HepG2 (cell line): ENCODE measurements at regions not wholly inside any gene's neighbourhood (a gene's known extent, or its start where the extent isn't known, plus 50 kb on each side); places are given as distances from the start of the nearest gene placed in this dataset.

Experiments
- ATAC-seq: fragments of 200-7000 bp; cut with Tn5 transposase; 3 replicates; pipeline ENCODE4 v1.9.1; 2020; ENCODE audit warnings: mild to moderate bottlenecking, moderate library complexity
- BruUV-seq: library from RNA; stranded (reverse); fragments of 400-500 nt; replicated peaks from 2 replicates; lab custom pipeline; 2021; lab: Mats Ljungman, UMichigan
- CTCF ChIA-PET: fragments of 300-600 bp; formaldehyde crosslinking; extraction: SDS; loops from one replicate; lab custom pipeline; 2021; ENCODE audit warnings: low total read pairs, inconsistent platforms, low intra/inter-chr PET ratio; lab: Yijun Ruan, JAX
- POLR2A ChIA-PET: fragments of 350-600 bp; sonication (Branson Sonifier 250); formaldehyde crosslinking; loops from one replicate; lab custom pipeline; 2020; ENCODE audit warnings: antibody characterized with exemption, inconsistent platforms; lab: Yijun Ruan, JAX
- DNase-seq: peaks from one replicate; pipeline ENCODE4 v3.0.0-alpha.2; 2015; ENCODE audit warnings: low spot score
- FAIRE-seq: peaks from 3 replicates; lab custom pipeline; 2011; peaks lifted over from hg19 to GRCh38; lab: Jason Lieb, UNC
- H2AFZ ChIP-seq: one replicate; pipeline ENCODE4 v1.6.1; 2011; ENCODE audit warnings: low read length, inconsistent platforms
- H3K27ac ChIP-seq: fragments of 300-600 bp; 3 replicates; pipeline ENCODE4 v1.8.0; 2011; ENCODE audit warnings: mixed run types, mild to moderate bottlenecking, mixed read lengths, low read length, inconsistent platforms; ENCODE audit not compliant: insufficient read depth; ENCODE audit errors: extremely low read length
- H3K27me3 ChIP-seq, 2 experiments: fragments of 200-600 bp in 1 of 2; 2 replicates in 1 of 2; 3 replicates in 1 of 2; pipeline versions ENCODE4 v1.6.0 to v1.8.0; 2011; ENCODE audit warnings: low read length in 2 of 2, mild to moderate bottlenecking in 2 of 2, moderate library complexity in 2 of 2, inconsistent platforms in 1 of 2; ENCODE audit not compliant: insufficient read depth in 2 of 2, control insufficient read depth in 1 of 2
- H3K36me3 ChIP-seq, 2 experiments: fragments of 200-600 bp in 1 of 2; replicated peaks in 1 of 2; 2 replicates in 1 of 2; 3 replicates in 1 of 2; pipeline versions ENCODE4 v1.5.1 to v1.8.0; 2011; ENCODE audit warnings: low read length in 2 of 2, inconsistent platforms in 1 of 2; ENCODE audit not compliant: insufficient read depth in 2 of 2, control insufficient read depth in 1 of 2
- H3K4me1 ChIP-seq: 2 replicates; pipeline ENCODE4 v1.5.1; 2012; ENCODE audit warnings: low read length, inconsistent platforms; ENCODE audit not compliant: insufficient read depth
- H3K4me2 ChIP-seq: 2 replicates; pipeline ENCODE4 v1.6.0; 2011; ENCODE audit warnings: low read depth, low read length, inconsistent platforms
- H3K4me3 ChIP-seq, 3 experiments: fragments of 200-600 bp in 1 of 3; sonication (generic), shearing (Covaris generic) in 1 of 3; replicated peaks in 1 of 3; 2 replicates each; pipeline ENCODE4 v1.5.1; 2011 to 2016; ENCODE audit warnings: low read length in 3 of 3, inconsistent platforms in 2 of 3, low read depth in 2 of 3, mild to moderate bottlenecking in 2 of 3, control low read depth in 1 of 3, mixed read lengths in 1 of 3; ENCODE audit not compliant: insufficient read depth in 1 of 3
- H3K79me2 ChIP-seq: one replicate; pipeline ENCODE4 v1.6.1; 2011; ENCODE audit warnings: low read length, inconsistent platforms; ENCODE audit not compliant: insufficient read depth
- H3K9ac ChIP-seq: 2 replicates; pipeline ENCODE4 v1.6.0; 2011; ENCODE audit warnings: mild to moderate bottlenecking, low read depth, low read length, inconsistent platforms; ENCODE audit not compliant: insufficient read depth
- H3K9me3 ChIP-seq: 2 replicates; pipeline ENCODE4 v1.5.1; 2012; ENCODE audit warnings: mild to moderate bottlenecking, low read length
- H4K20me1 ChIP-seq: 2 replicates; pipeline ENCODE4 v1.6.0; 2011; ENCODE audit warnings: inconsistent platforms, mild to moderate bottlenecking, low read length, moderate library complexity; ENCODE audit not compliant: insufficient read depth
- ATF7 ChIP-seq, 2 experiments: fragments of 450-650 bp in 1 of 2; sonication (generic) in 1 of 2; formaldehyde crosslinking in 1 of 2; IDR thresholded peaks; 2 replicates each; pipeline versions ENCODE4 v1.4.0 to v1.6.1; 2016 to 2020; ENCODE audit warnings: antibody characterized with exemption in 1 of 2, mild to moderate bottlenecking in 1 of 2, missing genetic modification reagents in 1 of 2
- CREB1 ChIP-seq, 2 experiments: fragments of 450-650 bp in 1 of 2; IDR thresholded peaks; 2 replicates each; pipeline ENCODE4 v1.6.1; 2016 to 2017; ENCODE audit warnings: control low read depth in 1 of 2, mild to moderate bottlenecking in 1 of 2, missing compliant biosample characterization in 1 of 2, missing genetic modification characterization in 1 of 2
- MTF1 ChIP-seq: sonication (generic); formaldehyde crosslinking; IDR thresholded peaks from 2 replicates; pipeline ENCODE4 v1.5.0; 2020; ENCODE audit warnings: missing genetic modification reagents
- NR2C2 ChIP-seq: sonication (generic); formaldehyde crosslinking; IDR thresholded peaks from 2 replicates; pipeline ENCODE4 v1.4.0; 2020; ENCODE audit warnings: missing genetic modification reagents, mild to moderate bottlenecking, moderate library complexity, borderline replicate concordance
- POLR2G ChIP-seq: fragments of 200-400 bp; formaldehyde crosslinking; IDR thresholded peaks from 2 replicates; pipeline ENCODE4 v1.6.1; 2018; ENCODE audit warnings: mild to moderate bottlenecking, low read depth, low read length, moderate library complexity
- ZNF263 ChIP-seq: sonication (generic); formaldehyde crosslinking; IDR thresholded peaks from 2 replicates; pipeline ENCODE4 v1.4.0; 2020; ENCODE audit warnings: missing genetic modification reagents
- ZNF329 ChIP-seq: sonication (generic); formaldehyde crosslinking; IDR thresholded peaks from 2 replicates; pipeline ENCODE4 v1.9.0; 2021; ENCODE audit warnings: low read depth, mild to moderate bottlenecking, missing genetic modification reagents
- ZNF570 ChIP-seq: sonication (generic); formaldehyde crosslinking; IDR thresholded peaks from 2 replicates; pipeline ENCODE4 v1.4.0; 2020; ENCODE audit warnings: mild to moderate bottlenecking, missing genetic modification reagents, borderline replicate concordance
- WGBS: methylation state at CpG from one replicate; pipeline ENCODE4 v1.1.6; 2017; ENCODE audit warnings: low lambda C conversion rate; 5-methylcytosine and 5-hydroxymethylcytosine counted together
- in situ Hi-C: cut with HindIII; loops from 2 replicates; pipeline ENCODE4 v1.10.0; 2017; ENCODE audit warnings: low pct_unique_long_range_greater_than_20kb; ENCODE audit not compliant: extremely low pct_ligation_motif_present
- intact Hi-C: fragments of 100-400 bp; cut with micrococcal nuclease; formaldehyde crosslinking; loops from one replicate; pipeline ENCODE4 v1.10.0; 2022; ENCODE audit not compliant: unreplicated experiment
- TF ChIP-seq, protein P1 (sequence below): sonication (generic); formaldehyde crosslinking; IDR thresholded peaks from 2 replicates; pipeline ENCODE4 v1.5.0; 2020; ENCODE audit warnings: mild to moderate bottlenecking, missing genetic modification reagents
- TF ChIP-seq, protein P2 (sequence below): sonication (generic); formaldehyde crosslinking; IDR thresholded peaks from 2 replicates; pipeline ENCODE4 v1.8.0; 2022; ENCODE audit warnings: mild to moderate bottlenecking, missing genetic modification reagents, borderline replicate concordance

DNA sequence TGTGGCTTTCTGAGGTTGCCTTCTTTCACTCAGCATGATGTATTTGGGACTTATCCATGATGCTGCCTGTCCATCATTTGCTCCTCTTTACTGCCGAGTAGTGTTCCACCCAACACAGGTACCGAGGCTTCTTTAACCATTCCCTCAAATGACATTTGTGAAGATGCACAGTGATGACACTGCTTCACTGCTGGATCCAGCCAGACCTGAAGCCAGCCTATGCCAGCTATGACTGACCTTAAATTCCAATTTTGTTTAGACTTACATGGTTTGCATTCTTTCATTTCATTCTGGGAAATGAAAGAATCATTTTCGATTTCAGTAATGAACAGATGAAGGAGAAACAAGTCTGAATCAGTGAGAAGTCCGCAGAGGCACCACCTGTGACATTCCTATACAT lies 271.0 kb downstream of the AACS start:
- in situ Hi-C loops, result no loop called here
- intact Hi-C loops, result no loop called here

DNA sequence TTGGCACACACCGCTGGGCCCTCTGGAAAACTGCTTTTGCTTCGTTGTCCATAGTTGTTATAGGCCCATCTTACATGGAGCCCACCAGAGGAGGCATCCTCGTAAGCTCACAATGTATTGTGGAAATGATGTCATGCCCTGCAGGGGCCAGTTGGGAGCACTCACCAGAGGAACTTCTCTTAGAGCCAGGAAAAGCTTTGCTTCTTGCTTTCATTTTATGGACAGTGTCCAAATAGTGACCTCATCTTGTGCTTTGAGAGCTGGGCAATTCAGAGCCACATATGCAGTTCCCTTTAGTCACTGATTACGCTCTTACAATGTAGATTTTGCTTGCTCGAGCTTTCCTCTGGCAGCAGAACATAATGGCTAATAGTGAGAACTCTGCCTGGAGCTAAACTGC lies 275.6 kb downstream of the AACS start:
- Histone ChIP-seq H2AFZ (no peak overlapping the region), H3K9me3 (no peaks in the 10 kb centered on the region), H3K4me3 (no peak overlapping the region), H3K4me2 (no peak overlapping the region), H3K9ac (no peak overlapping the region), H3K27me3 (peaks cover 0 to 1% of the 10 kb centered on the region in 2 experiments; a peak in 3 of 5 replicates), H3K79me2 (no peaks in the 10 kb centered on the region), H4K20me1 (no peaks in the 10 kb centered on the region), H3K36me3 (no peaks in the 10 kb centered on the region), H3K4me1 (no peaks in the 10 kb centered on the region), H3K27ac (no peak overlapping the region)
- in situ Hi-C loops (no loop called here), intact Hi-C loops (no loop called here)
- peak; percentile 3 for DNase-seq
- no TSS peak for BruUV-seq
- ChIA-PET CTCF (no interaction called here), POLR2A (no interaction called here)
- ATAC-seq, result no peak; the same call in 2 of the 3 replicates
- WGBS, result 2% methylated on average over 5 of the region's 5 CpGs
- no peak for FAIRE-seq
- TF ChIP-seq ATF7 (IDR thresholded peaks at IDR 0.05) (peak; percentile 64), ATF7 (CRISPR knock-in tag; IDR thresholded peaks at IDR 0.05) (no peak), NR2C2 (no peak), CREB1 (IDR thresholded peaks at IDR 0.05) (0 out of 2 replicates have a peak, but pooled peaks have one; percentile 19), CREB1 (CRISPR knock-in tag; IDR thresholded peaks at IDR 0.05) (no peak), ZNF263 (peak; percentile 34; the same call in 1 of the 2 replicates), ZNF570 (CRISPR knock-in tag) (no peak), POLR2G (no peak)
- TF ChIP-seq, protein P1, sequence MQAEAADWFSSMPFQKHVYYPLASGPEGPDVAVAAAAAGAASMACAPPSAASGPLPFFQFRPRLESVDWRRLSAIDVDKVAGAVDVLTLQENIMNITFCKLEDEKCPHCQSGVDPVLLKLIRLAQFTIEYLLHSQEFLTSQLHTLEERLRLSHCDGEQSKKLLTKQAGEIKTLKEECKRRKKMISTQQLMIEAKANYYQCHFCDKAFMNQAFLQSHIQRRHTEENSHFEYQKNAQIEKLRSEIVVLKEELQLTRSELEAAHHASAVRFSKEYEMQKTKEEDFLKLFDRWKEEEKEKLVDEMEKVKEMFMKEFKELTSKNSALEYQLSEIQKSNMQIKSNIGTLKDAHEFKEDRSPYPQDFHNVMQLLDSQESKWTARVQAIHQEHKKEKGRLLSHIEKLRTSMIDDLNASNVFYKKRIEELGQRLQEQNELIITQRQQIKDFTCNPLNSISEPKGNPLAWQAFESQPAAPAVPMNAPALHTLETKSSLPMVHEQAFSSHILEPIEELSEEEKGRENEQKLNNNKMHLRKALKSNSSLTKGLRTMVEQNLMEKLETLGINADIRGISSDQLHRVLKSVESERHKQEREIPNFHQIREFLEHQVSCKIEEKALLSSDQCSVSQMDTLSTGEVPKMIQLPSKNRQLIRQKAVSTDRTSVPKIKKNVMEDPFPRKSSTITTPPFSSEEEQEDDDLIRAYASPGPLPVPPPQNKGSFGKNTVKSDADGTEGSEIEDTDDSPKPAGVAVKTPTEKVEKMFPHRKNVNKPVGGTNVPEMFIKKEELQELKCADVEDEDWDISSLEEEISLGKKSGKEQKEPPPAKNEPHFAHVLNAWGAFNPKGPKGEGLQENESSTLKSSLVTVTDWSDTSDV (CRISPR knock-in tag), result no peak
- TF ChIP-seq, protein P2, sequence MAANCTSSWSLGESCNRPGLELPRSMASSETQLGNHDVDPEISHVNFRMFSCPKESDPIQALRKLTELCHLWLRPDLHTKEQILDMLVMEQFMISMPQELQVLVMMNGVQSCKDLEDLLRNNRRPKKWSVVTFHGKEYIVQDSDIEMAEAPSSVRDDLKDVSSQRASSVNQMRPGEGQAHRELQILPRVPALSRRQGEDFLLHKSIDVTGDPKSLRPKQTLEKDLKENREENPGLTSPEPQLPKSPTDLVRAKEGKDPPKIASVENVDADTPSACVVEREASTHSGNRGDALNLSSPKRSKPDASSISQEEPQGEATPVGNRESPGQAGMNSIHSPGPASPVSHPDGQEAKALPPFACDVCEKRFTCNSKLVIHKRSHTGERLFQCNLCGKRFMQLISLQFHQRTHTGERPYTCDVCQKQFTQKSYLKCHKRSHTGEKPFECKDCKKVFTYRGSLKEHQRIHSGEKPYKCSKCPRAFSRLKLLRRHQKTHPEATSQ (CRISPR knock-in tag), result no peak

More for the DNA sequence above, 271.0 kb downstream of the AACS start:
- Histone ChIP-seq H3K9ac (no peak overlapping the region), H4K20me1 (no peaks in the 10 kb centered on the region), H3K4me2 (no peak overlapping the region), H3K79me2 (no peaks in the 10 kb centered on the region), H3K9me3 (no peaks in the 10 kb centered on the region), H3K4me1 (no peaks in the 10 kb centered on the region), H3K4me3 (no peak overlapping the region), H3K27ac (no peak overlapping the region), H2AFZ (no peak overlapping the region), H3K36me3 (no peaks in the 10 kb centered on the region), H3K27me3 (peaks cover 0 to 3% of the 10 kb centered on the region in 2 experiments; a peak in 3 of 5 replicates)
- ATAC-seq, result no peak
- DNase-seq, result no peak
- 7% methylated on average over 4 of the region's 4 CpGs for WGBS
- ChIA-PET CTCF (no interaction called here), POLR2A (no interaction called here)
- no TSS peak for BruUV-seq
- FAIRE-seq, result no peak
- peak; percentile 90 for TF ChIP-seq ZNF329 (CRISPR knock-in tag)
- no peak for TF ChIP-seq MTF1 (CRISPR knock-in tag)
